PFSK-1 (cell line): ENCODE measurements at regions not wholly inside any gene's neighbourhood (a gene's known extent, or its start where the extent isn't known, plus 50 kb on each side); places are given as distances from the start of the nearest gene placed in this dataset.

Experiments
- FOXP2 ChIP-seq: optimal IDR thresholded peaks from 2 replicates; pipeline ENCODE3; 2011; ENCODE audit warnings: borderline replicate concordance, control low read depth, inconsistent platforms; ENCODE audit not compliant: insufficient read depth; ENCODE audit errors: extremely low read length, extremely low read depth
- POLR2AphosphoS5 ChIP-seq: IDR thresholded peaks from 2 replicates; pipeline ENCODE4 v1.6.1; 2012; ENCODE audit warnings: low read depth, mild to moderate bottlenecking, control low read depth, low read length, moderate library complexity
- SIN3A ChIP-seq: IDR thresholded peaks from 2 replicates; pipeline ENCODE4 v1.6.1; 2012; ENCODE audit warnings: mild to moderate bottlenecking, low read length, moderate library complexity, borderline replicate concordance; ENCODE audit not compliant: insufficient read depth
- TAF1 ChIP-seq: IDR thresholded peaks from 2 replicates; pipeline ENCODE4 v1.6.1; 2012; ENCODE audit warnings: low read length, control low read depth, borderline replicate concordance; ENCODE audit not compliant: insufficient read depth
- TF ChIP-seq, protein P1 (sequence below), 2 experiments: IDR thresholded peaks; 2 replicates each; pipeline versions ENCODE4 v1.6.1 to v1.8.0; 2011 to 2012; ENCODE audit warnings: low read depth in 2 of 2, low read length in 2 of 2, control low read depth in 1 of 2, inconsistent platforms in 1 of 2, mild to moderate bottlenecking in 1 of 2, moderate library complexity in 1 of 2; ENCODE audit not compliant: insufficient read depth in 1 of 2

DNA sequence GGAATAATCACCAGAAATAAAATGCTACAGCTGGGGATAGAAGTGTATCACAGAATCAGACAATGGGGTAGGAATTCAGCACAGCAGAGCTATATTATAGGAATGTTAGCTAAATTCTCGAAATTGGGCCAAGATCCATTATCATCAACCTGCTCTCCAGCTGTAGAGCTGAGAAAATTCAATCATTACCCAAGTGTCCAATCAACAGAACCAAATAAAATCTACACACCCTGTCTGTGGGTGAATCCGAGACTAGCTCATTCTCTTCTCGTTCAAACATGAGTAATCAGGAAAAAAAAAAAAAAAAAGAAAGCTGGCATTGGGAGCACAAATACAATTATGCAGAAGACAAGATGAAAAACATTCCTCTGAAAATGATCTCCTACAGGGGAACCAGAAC is 119.2 kb downstream of the CDC7 start:
- TF ChIP-seq, protein P1, sequence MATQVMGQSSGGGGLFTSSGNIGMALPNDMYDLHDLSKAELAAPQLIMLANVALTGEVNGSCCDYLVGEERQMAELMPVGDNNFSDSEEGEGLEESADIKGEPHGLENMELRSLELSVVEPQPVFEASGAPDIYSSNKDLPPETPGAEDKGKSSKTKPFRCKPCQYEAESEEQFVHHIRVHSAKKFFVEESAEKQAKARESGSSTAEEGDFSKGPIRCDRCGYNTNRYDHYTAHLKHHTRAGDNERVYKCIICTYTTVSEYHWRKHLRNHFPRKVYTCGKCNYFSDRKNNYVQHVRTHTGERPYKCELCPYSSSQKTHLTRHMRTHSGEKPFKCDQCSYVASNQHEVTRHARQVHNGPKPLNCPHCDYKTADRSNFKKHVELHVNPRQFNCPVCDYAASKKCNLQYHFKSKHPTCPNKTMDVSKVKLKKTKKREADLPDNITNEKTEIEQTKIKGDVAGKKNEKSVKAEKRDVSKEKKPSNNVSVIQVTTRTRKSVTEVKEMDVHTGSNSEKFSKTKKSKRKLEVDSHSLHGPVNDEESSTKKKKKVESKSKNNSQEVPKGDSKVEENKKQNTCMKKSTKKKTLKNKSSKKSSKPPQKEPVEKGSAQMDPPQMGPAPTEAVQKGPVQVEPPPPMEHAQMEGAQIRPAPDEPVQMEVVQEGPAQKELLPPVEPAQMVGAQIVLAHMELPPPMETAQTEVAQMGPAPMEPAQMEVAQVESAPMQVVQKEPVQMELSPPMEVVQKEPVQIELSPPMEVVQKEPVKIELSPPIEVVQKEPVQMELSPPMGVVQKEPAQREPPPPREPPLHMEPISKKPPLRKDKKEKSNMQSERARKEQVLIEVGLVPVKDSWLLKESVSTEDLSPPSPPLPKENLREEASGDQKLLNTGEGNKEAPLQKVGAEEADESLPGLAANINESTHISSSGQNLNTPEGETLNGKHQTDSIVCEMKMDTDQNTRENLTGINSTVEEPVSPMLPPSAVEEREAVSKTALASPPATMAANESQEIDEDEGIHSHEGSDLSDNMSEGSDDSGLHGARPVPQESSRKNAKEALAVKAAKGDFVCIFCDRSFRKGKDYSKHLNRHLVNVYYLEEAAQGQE (IDR thresholded peaks at IDR 0.05; ENCODE audit: insufficient read depth in 1 of 2, low read depth in 2 of 2, low read length in 2 of 2) = no peak
- TF ChIP-seq FOXP2 (no peak), TAF1 (no peak), POLR2AphosphoS5 (no peak), SIN3A (no peak)

DNA sequence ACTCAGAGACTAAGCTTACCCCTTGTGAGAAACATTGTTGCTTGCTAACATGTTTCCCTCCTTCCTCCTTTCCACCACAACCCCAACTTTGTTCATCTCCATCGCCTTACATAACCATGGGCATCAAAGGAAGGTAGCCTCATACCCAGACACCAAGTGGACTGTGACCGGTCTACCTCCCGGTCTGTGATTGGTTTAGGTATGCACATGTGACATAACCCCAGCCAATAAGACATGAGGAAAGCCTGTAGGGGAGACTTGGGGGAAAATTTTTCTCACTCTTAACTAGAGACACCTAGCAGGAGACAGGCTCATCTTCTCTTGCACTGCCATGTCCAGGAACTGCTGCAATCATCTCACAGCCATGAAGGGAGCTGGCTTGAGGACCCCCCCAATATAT is 120.7 kb downstream of the CDC7 start:
- TF ChIP-seq FOXP2 (no peak), POLR2AphosphoS5 (no peak), TAF1 (no peak), SIN3A (no peak)
- TF ChIP-seq, protein P1 (IDR thresholded peaks at IDR 0.05; ENCODE audit: insufficient read depth in 1 of 2, low read depth in 2 of 2, low read length in 2 of 2) = no peak

DNA sequence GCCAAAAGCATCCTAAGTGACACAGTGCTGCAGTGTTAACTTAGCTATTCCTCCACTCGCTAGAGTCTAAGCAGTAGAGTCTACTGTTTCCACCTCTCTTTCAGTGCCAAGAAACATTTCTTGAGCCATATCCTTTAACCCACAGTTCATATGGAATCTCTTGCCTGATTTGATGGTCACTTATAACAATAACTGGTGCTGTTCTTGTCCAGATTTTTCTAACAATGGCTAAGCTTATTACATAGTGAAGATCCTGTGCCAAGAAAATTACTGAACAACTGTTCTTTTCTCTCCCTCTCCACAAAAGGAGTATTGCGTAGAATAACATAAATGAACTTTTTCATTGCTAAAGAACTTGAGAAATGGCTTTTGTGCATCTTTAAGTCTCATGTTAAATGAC is 121.3 kb downstream of the CDC7 start:
- TF ChIP-seq SIN3A (no peak), FOXP2 (no peak), TAF1 (no peak), POLR2AphosphoS5 (no peak)
- TF ChIP-seq, protein P1 (IDR thresholded peaks at IDR 0.05; ENCODE audit: insufficient read depth in 1 of 2, low read depth in 2 of 2, low read length in 2 of 2) = no peak

DNA sequence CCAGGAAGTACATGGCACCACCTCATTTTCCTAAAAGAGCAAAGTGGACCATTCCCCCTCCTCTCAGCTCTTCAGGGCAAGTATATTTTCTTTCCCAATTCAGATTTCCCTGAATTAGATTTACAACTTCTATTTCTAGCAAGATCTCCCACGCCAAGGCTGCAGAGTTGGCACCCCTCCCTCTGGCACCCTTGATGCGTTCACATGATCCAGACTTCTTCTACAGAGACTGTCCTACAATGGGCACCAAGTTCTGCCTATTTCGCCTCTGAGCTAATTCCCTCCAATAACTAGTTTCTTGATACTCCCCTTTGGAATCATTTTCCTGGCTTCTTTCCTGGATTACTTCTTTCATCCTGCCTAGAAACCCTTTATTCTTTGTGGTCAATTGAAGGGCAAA is 122.0 kb downstream of the CDC7 start:
- no peak for TF ChIP-seq TAF1
- TF ChIP-seq, protein P1 (IDR thresholded peaks at IDR 0.05; ENCODE audit: insufficient read depth in 1 of 2, low read depth in 2 of 2, low read length in 2 of 2) = no peak
- TF ChIP-seq FOXP2 = no peak

DNA sequence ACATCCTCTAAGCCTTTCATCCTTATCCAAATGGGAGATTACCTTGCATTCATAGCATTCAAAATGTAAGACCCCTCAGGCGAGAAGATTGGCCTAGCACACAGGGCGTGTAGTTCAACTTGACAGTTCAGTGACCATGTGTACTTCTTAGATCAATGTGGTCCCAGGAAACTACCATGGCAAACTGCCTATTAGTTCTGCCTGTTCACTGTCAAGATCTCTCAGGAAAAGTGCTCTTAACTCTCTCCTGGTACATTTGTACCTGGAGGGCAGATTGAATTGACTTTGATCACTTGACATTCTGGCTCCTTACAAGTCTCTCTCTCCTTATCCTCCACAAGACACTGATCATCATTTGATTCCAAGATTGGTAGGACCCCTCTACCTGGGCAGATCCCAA is 122.4 kb downstream of the CDC7 start:
- TF ChIP-seq SIN3A (no peak), TAF1 (no peak), POLR2AphosphoS5 (no peak), FOXP2 (no peak)
- TF ChIP-seq, protein P1 (IDR thresholded peaks at IDR 0.05; ENCODE audit: insufficient read depth in 1 of 2, low read depth in 2 of 2, low read length in 2 of 2) = no peak
